SK-N-MC (cell line): ENCODE measurements at regions not wholly inside any gene's neighbourhood (a gene's known extent, or its start where the extent isn't known, plus 50 kb on each side); places are given as distances from the start of the nearest gene placed in this dataset.

Experiments used
- EZH2 ChIP-seq: fragments of 200-600 bp; sonication (generic); IDR thresholded peaks from one replicate; pipeline ENCODE4 v1.6.1; 2017; ENCODE audit warnings: antibody characterized with exemption
- FOXP2 ChIP-seq: optimal IDR thresholded peaks from 2 replicates; pipeline ENCODE3; 2011; ENCODE audit warnings: mild to moderate bottlenecking, moderate library complexity; ENCODE audit not compliant: insufficient read depth; ENCODE audit errors: extremely low read length, control extremely low read depth
- POLR2AphosphoS5 ChIP-seq: IDR thresholded peaks from 2 replicates; pipeline ENCODE4 v1.6.1; 2012; ENCODE audit warnings: mild to moderate bottlenecking, low read depth, low read length, borderline replicate concordance

DNA sequence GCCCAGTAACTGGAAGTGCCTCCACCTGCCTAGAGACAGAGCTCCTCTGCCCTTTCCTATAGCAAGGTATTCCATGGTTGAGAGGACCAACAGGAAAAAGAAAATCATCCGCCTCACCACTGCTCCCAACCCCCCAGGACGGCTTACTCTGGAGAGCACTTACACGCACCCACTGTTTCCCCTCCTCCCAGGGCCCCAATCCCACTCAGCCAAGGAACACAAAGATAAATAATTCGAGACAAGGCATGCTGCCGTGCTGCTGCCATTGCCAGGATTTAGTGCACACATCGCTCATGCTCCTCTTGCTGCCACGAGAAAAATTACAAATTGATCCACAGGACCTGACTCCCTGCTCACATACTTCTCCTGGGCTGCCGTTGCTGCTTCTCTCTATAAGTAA is 516.6 kb downstream of the BUD13 start:
- TF ChIP-seq POLR2AphosphoS5 (no peak), EZH2 (no peak), FOXP2 (no peak)
